Vagina (tissue), 2 donors: ENCODE measurements at regions not wholly inside any gene's neighbourhood (a gene's known extent, or its start where the extent isn't known, plus 50 kb on each side); places are given as distances from the start of the nearest gene placed in this dataset.

Source experiments
- DNase-seq, 2 donors: peaks; one replicate each; pipeline ENCODE4 v3.0.0-alpha.2; 2017; ENCODE audit errors: extremely low spot score in 2 of 2
- H3K27ac ChIP-seq: fragments of 200-600 bp; sonication (generic); one replicate; pipeline ENCODE4 v1.5.1; 2019
- H3K27me3 ChIP-seq: fragments of 200-600 bp; sonication (generic); one replicate; pipeline ENCODE4 v1.5.1; 2019
- H3K36me3 ChIP-seq, 2 donors: fragments of 200-600 bp; sonication (generic); one replicate each; pipeline ENCODE4 v1.5.1; 2017 to 2019
- H3K4me1 ChIP-seq: fragments of 200-600 bp; sonication (generic); one replicate; pipeline ENCODE4 v1.5.1; 2019
- H3K4me3 ChIP-seq, 2 donors: fragments of 200-600 bp; sonication (generic); 1 replicate in 1 of 2; 2 replicates in 1 of 2; pipeline ENCODE4 v1.5.1; 2016 to 2019
- H3K9me3 ChIP-seq: fragments of 200-600 bp; sonication (generic); one replicate; pipeline ENCODE4 v1.5.1; 2019
- POLR2A ChIP-seq, 2 donors: fragments of 450-650 bp; IDR thresholded peaks; one replicate each; pipeline ENCODE4 v1.6.1; 2017; ENCODE audit warnings: antibody characterized with exemption in 2 of 2, mild to moderate bottlenecking in 2 of 2, moderate library complexity in 2 of 2
- POLR2AphosphoS5 ChIP-seq, 2 donors: sonication (generic); formaldehyde crosslinking; IDR thresholded peaks; one replicate each; pipeline ENCODE4 v1.9.0; 2017; ENCODE audit warnings: antibody characterized with exemption in 2 of 2, mild to moderate bottlenecking in 2 of 2, low read depth in 1 of 2; ENCODE audit not compliant: insufficient read depth in 1 of 2
- intact Hi-C: fragments of 100-400 bp; cut with DNase I; formaldehyde crosslinking; loops from one replicate; pipeline ENCODE4 v1.15.1; 2023
- TF ChIP-seq, protein P1 (sequence below), 3 experiments: fragments of 450-650 bp in 2 of 3; fragments of 200-600 bp in 1 of 3; sonication (generic) in 1 of 3; IDR thresholded peaks; one replicate each; pipeline ENCODE4 v1.5.1; 2017 to 2019; ENCODE audit warnings: antibody characterized with exemption in 3 of 3, mild to moderate bottlenecking in 2 of 3, moderate library complexity in 2 of 3

- no peaks in the 10 kb centered on the region for H3K36me3 ChIP-seq
- H3K4me1 ChIP-seq = no peaks in the 10 kb centered on the region
- no peak overlapping the region for H3K4me3 ChIP-seq
- TF ChIP-seq, protein P1, sequence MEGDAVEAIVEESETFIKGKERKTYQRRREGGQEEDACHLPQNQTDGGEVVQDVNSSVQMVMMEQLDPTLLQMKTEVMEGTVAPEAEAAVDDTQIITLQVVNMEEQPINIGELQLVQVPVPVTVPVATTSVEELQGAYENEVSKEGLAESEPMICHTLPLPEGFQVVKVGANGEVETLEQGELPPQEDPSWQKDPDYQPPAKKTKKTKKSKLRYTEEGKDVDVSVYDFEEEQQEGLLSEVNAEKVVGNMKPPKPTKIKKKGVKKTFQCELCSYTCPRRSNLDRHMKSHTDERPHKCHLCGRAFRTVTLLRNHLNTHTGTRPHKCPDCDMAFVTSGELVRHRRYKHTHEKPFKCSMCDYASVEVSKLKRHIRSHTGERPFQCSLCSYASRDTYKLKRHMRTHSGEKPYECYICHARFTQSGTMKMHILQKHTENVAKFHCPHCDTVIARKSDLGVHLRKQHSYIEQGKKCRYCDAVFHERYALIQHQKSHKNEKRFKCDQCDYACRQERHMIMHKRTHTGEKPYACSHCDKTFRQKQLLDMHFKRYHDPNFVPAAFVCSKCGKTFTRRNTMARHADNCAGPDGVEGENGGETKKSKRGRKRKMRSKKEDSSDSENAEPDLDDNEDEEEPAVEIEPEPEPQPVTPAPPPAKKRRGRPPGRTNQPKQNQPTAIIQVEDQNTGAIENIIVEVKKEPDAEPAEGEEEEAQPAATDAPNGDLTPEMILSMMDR (IDR thresholded peaks at IDR 0.05) = no peak
- TF ChIP-seq POLR2AphosphoS5 (IDR thresholded peaks at IDR 0.05; ENCODE audit: insufficient read depth in 1 of 2, low read depth in 1 of 2) (no peak), POLR2A (IDR thresholded peaks at IDR 0.05) (no peak)
- no peak overlapping the region for H3K27ac ChIP-seq
- intact Hi-C loops = no loop called here
- H3K27me3 ChIP-seq = no peaks in the 10 kb centered on the region
- DNase-seq = no peak
- H3K9me3 ChIP-seq = no peaks in the 10 kb centered on the region
Observed at GRCh38 chr1:79875187-79875586, 868.7 kb upstream of the ADGRL4 start.

GRCh38 chr1:79874289-79874688 lies 867.8 kb upstream of the ADGRL4 start:
- no peaks in the 10 kb centered on the region for H3K36me3 ChIP-seq
- intact Hi-C loops = no loop called here
- no peaks in the 10 kb centered on the region for H3K9me3 ChIP-seq
- no peak for DNase-seq
- TF ChIP-seq, protein P1 (IDR thresholded peaks at IDR 0.05) = no peak
- TF ChIP-seq POLR2A (IDR thresholded peaks at IDR 0.05) = no peak
- no peak for TF ChIP-seq POLR2AphosphoS5 (IDR thresholded peaks at IDR 0.05; ENCODE audit: insufficient read depth in 1 of 2, low read depth in 1 of 2)
- H3K4me3 ChIP-seq = no peak overlapping the region
- H3K27ac ChIP-seq = no peak overlapping the region
- H3K4me1 ChIP-seq = no peaks in the 10 kb centered on the region
- H3K27me3 ChIP-seq = no peaks in the 10 kb centered on the region

DNA sequence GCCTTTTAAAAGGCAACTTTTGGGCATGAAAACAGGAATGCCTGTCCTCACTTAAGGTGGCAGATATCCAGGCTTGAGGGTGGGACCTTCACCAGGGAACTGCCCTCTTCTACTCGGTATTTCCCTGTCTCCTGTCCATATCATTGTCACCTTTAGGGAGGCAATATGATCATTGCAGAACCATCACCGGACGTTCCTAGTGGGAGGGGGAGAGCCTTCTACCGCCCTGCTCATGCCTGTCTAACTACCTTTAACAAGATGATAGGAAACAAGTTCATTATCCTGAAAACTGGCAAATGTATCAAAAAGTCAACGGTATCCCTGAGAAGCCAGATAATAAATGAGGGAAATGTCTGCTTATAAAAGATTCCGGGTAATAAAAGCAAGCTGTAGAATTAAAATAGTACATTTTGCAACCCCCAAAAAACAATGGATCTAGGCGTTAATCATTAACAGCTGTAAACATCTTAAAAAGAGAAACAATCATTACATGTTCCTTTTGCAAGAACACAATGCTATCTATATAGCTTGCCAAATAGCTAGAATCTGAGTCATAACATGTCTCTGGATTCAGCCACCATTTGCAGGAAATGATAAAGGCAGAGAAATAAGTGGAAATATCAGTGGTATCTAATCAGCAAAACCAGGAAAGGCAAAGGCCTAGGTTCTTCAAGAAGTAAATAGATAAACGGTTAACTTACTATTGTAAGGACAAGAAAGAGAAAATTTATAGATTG lies 852.9 kb upstream of the ADGRL4 start:
- intact Hi-C loops = no loop called here
- H3K27me3 ChIP-seq = no peaks in the 10 kb centered on the region
- no peak for DNase-seq
- no peaks in the 10 kb centered on the region for H3K36me3 ChIP-seq
- H3K4me1 ChIP-seq = no peaks in the 10 kb centered on the region
- no peaks in the 10 kb centered on the region for H3K9me3 ChIP-seq
- no peak overlapping the region for H3K27ac ChIP-seq
- TF ChIP-seq POLR2A (IDR thresholded peaks at IDR 0.05) = no peak
- no peak overlapping the region for H3K4me3 ChIP-seq

DNA sequence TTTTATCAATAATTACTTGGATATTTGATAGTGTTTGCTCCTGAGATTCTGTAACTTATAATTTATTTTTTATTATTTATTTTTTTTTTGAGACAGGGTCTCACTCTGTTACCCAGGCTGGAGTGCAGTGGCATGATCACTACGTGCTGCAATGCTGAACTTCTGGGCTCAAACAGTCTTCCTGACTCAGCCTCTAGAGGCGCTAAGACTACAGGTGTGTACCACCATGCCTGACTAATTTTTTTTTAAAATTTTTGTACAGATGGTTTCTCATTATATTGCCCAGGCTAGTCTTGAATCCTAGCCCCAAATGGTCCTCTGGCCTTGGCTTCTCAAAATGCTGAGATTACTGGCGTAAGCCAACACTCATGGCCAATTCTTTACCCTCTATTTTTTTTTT lies 845.5 kb upstream of the ADGRL4 start:
- Histone ChIP-seq H3K4me1 (no peaks in the 10 kb centered on the region), H3K4me3 (no peak overlapping the region), H3K36me3 (no peaks in the 10 kb centered on the region), H3K9me3 (no peaks in the 10 kb centered on the region), H3K27ac (no peak overlapping the region), H3K27me3 (no peaks in the 10 kb centered on the region)
- intact Hi-C loops = no loop called here
- no peak for DNase-seq
- no peak for TF ChIP-seq POLR2A (IDR thresholded peaks at IDR 0.05)
- TF ChIP-seq POLR2AphosphoS5 (IDR thresholded peaks at IDR 0.05; ENCODE audit: insufficient read depth in 1 of 2, low read depth in 1 of 2) = no peak
- TF ChIP-seq, protein P1 (IDR thresholded peaks at IDR 0.05) = no peak

DNA sequence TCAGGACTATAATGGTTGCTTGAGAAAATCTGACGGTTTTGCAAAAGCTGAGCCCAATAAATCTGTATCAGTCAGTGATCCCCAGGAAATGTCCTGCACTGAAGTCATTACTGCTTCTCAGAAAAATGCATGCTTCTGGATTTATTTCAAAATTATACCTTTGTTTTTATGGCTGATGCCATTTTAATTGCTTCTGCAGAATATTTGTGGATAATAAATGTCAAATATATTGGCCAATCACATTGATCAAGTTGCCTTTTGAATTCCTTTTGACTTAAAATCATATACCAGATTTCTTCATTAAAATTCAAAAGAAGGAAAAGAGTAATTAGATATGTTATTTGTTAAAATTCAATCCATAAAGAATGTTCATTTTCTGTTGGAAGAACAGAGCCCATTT lies 842.9 kb upstream of the ADGRL4 start:
- Histone ChIP-seq H3K36me3 (no peaks in the 10 kb centered on the region), H3K4me1 (no peaks in the 10 kb centered on the region), H3K27ac (no peak overlapping the region), H3K27me3 (no peaks in the 10 kb centered on the region), H3K4me3 (no peak overlapping the region), H3K9me3 (no peaks in the 10 kb centered on the region)
- TF ChIP-seq POLR2AphosphoS5 (IDR thresholded peaks at IDR 0.05; ENCODE audit: insufficient read depth in 1 of 2, low read depth in 1 of 2) (no peak), POLR2A (IDR thresholded peaks at IDR 0.05) (no peak)
- TF ChIP-seq, protein P1 (IDR thresholded peaks at IDR 0.05) = no peak
- intact Hi-C loops = no loop called here
- DNase-seq = no peak
